ENCODE measurements at regions not wholly inside any gene's neighbourhood (a gene's known extent, or its start where the extent isn't known, plus 50 kb on each side); places are given as distances from the start of the nearest gene placed in this dataset.

DNA sequence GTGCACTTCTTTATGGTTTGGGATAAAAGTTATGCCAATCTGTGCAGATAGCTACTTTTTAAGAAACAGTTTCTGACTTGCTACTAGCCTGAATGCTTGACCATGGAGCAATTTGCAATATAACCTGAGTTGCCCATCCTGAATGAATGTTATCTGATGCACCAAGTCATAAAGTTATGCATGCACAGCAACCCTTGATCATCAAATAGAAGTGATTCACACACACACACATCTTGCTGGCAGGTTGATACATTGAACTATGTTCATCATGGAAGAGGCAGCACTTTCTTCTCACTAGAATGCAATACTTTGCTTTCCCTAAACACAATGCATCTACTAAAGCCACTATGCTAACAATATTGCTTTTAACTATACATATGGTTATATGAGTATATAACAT is 311.5 kb downstream of the RFC3 start:
- no peak for DNase-seq

GRCh38 chr13:34137200-34137599 is 319.3 kb downstream of the RFC3 start:
- no peak for DNase-seq

DNA sequence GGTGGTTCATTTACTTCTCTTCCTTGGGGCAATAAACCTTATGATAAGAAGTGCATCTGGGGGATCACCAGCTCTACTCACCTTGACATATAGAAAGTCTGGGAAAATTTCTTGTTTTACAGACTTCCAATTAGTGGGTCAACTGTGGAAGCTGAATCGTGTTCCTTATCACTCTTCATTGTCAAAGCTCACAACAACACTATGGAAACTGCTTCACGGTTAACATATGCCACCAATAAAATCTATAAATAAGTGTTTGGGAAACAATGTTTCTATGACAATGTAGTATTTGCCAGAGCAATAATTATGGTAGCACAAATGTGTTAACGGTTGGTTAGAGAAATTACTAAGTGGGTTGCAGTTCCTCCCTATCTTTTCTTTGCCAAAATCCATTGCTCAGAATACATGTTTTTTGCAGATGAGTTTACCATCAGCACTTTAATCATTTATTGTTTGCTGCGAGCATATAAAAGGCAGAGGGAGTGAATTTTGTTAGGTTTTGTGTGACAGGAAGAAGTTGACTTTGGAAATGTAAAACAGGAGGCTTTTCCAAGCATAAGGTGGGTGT is 321.8 kb downstream of the RFC3 start:
- DNase-seq: no peak

- no peak for DNase-seq
Observed at GRCh38 chr13:34143637-34144036, 325.7 kb downstream of the RFC3 start.

DNA sequence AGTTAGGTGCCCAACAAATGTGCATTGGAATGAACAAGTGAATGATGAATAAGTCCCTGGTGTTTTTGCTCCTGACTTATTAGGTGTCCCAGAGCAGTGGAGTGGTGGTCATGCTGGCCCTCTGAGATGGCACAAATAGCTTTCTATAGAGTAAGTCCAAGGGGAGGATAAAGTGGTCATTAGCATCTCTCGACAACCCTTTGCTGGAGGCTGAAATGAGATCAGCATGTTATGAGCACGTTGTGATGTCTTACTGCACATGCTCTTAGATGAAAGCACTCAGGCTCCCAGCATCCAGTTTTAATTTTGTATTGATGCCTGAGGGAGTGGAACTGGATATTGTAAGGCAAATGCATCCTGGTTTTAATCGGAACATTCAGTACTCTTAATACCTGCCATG is 326.2 kb downstream of the RFC3 start:
- no peak for DNase-seq

DNA sequence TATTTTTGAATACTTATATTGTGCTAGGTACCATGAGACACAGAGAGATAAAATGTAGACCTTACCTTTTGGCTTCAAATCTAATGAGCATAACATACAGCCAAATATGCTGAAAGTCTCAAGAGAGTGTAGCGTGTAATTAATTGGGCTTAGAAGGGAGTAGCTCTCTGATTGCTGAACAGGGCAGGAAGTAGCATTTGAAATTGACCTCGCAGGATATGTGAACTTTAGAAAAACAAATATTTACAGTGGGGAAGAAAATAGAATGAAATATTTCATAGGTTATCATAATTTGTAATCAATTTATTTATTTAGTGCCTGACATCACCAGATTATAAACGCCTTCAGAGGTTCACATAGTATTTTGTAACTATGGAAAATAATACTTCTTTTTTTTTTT is 327.1 kb downstream of the RFC3 start:
- DNase-seq: no peak

DNA sequence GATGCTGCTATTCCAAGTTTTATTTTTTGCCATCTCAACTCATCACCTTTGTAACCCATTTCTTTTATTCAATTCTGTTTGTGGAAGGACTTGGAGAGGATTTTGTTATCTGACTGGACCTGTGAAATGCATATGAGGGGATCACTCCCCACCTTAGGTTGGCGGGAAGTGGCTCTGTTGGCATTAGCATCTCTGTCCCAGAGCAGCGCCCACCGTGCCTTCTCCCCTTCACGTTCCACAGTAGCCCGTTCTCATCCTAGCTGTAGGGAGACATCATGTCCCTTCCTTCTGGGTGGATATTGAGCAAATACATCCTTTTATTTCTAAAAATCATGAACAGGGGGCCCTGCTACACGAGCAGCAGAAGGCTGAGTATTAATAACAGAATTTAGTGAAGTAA is 330.4 kb downstream of the RFC3 start:
- no peak for DNase-seq

GRCh38 chr13:34151885-34152284 is 333.9 kb downstream of the RFC3 start:
- DNase-seq: no peak

- DNase-seq: no peak
Observed at GRCh38 chr13:34152409-34152808, 334.5 kb downstream of the RFC3 start.

DNA sequence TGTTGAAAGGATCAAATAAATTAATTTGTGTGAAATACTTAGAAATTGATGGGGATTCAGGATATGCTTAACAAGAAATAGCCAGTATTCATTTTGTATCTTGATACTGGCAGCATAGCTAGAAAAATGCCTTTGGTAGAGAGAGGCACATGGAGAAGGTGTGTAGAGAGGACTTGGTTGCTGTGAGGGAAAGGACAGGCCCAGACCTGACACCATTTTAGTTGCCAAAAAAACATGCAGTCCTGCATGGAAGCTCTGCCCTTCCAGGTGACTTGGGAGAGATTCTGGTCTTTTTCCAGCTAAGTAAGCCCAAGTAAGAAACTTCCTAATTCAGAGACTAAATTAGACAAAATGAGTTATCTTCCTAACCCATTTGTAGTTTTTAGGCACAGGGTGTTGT is 335.0 kb downstream of the RFC3 start:
- no peak for DNase-seq

GRCh38 chr13:34153428-34154180 is 335.7 kb downstream of the RFC3 start:
- no peak for DNase-seq

GRCh38 chr13:34155931-34156607 is 338.1 kb downstream of the RFC3 start:
- no peak for DNase-seq

GRCh38 chr13:34156841-34157365 is 339.0 kb downstream of the RFC3 start:
- DNase-seq: no peak

- DNase-seq: no peak
Observed at GRCh38 chr13:34159946-34160345, 342.0 kb downstream of the RFC3 start.

DNA sequence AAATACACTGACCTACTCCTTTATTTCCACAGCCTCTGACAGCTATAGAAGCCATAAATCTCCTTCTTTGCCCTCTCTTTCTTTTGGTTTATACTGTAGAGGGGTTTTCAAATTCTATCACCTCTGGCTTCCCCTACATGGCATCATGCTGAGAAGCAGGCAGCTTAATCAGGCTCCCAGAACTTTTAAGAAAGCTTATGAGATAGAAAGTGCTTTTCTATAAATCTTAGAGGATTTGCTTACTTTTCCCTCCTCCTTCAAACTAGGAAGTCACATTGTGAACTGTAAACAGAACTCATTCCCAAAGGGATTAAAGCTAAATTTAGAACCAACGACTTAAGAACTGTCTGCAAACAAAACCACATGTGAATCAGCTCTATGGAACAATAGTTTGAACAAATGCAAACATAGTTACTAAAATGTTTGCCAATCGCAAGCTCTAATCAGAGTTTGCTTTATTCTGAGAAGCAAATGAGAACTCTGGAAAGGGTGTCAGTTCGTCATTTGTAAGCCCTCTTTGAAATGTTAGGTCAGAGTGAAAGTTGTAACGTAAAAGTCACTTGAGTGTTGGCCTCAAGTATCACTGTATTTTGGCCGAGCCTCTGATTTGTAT is 344.1 kb downstream of the RFC3 start:
- no peak for DNase-seq

DNA sequence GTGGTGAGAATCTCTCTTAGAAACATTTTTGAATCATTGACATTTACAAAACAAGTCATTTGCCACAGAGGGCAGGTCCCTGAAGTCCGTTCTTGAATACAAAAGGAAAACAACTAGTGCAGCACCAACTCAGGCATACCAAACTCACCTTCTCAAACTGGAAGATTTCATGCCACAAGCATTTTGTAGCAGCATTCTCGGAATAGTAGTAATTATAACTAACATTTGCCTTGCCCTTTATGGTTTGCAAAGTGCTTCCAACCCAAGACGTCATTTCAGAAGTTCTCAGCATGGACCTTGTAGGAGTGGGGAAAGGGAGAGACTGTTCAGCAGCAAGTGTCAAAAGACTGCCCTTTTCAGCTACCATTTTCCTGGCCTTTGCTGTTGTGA is 344.6 kb downstream of the RFC3 start:
- DNase-seq: no peak

DNA sequence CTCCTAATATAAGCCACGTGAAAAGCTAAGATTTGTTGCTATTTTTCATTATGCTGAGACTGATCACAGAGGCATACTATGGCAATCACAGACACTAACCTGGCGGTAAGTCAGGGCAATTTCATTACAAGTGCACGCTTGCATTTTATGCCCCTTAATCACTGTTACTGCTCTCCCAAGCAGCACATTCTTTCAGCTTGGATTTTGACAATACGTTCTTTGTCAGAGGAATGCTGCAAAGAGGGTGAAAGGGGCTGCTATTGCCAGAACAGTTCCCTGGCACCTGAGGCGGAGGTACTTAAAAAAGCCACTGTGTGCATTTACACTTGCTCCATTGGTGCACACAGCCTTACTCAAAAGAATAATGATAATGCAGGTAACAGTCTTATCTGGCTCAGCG is 346.6 kb downstream of the RFC3 start:
- DNase-seq: no peak

- DNase-seq: no peak
Observed at GRCh38 chr13:34165158-34165557, 347.2 kb downstream of the RFC3 start.

- no peak for DNase-seq
Observed at GRCh38 chr13:34166406-34166805, 348.5 kb downstream of the RFC3 start.

DNA sequence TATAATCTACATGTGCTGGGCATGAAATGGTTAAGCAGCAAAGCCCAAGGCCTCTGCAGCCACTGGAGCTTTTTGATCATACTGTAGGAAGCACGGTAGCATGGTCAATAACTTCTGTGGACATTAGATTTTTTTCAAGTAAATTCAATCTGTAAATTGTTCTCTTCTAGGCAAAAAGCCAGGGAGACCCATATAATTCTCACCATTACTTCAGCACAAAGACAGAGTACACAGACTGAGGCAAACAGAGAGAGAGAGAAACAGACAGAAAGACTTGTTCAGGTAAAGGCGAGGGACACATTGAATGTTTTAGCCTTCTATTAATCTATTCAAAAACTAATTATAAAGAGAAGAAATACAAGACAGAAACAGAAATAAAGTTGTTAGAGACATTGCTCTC is 349.4 kb downstream of the RFC3 start:
- no peak for DNase-seq

GRCh38 chr13:34172048-34172447 is 354.1 kb downstream of the RFC3 start:
- DNase-seq: no peak

DNA sequence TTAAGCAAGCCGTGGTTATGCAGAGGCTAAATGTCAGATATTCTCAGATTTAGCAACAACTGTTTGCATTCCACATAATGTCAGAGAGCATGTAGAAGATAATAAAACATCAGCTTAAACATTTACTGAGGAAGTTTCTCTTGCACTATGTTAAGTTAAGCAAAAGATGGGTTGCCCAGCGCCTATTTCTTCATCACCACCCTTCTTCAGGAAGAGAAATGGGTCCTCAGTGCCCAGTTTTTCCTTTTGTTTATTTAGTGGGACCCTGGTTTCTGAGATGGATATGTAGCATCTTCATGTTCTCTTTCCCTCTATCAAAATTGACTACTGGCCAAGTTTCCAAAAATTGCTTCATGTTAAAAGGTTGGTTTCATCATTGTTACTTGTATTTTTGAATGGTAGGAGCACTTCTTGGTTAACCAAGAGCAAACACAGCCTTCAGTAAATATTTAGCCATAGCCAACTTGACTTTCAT is 356.8 kb downstream of the RFC3 start:
- DNase-seq: no peak

- DNase-seq: no peak
Observed at GRCh38 chr13:34175551-34175950, 357.6 kb downstream of the RFC3 start.

DNA sequence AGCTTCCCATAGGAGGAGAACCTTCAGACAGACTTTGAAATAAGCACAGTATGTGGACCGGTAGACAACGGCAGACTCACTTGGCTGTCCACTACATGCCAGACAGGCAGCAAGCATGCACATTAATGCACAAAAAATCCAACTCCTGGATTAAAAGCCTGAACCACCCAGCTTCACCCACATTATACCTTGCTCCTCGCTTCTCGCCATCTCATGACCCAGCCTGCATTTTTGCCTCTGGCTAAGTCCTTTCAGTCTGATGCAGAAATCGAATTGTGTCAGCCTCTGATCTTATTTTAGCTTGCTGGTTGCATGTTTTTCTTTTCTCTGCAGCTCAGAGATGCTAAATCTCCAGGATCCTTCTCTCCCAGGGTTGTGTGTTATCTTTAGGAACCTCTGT is 358.7 kb downstream of the RFC3 start:
- no peak for DNase-seq
